ENCODE measurements at regions not wholly inside any gene's neighbourhood (a gene's known extent, or its start where the extent isn't known, plus 50 kb on each side); places are given as distances from the start of the nearest gene placed in this dataset.

DNA sequence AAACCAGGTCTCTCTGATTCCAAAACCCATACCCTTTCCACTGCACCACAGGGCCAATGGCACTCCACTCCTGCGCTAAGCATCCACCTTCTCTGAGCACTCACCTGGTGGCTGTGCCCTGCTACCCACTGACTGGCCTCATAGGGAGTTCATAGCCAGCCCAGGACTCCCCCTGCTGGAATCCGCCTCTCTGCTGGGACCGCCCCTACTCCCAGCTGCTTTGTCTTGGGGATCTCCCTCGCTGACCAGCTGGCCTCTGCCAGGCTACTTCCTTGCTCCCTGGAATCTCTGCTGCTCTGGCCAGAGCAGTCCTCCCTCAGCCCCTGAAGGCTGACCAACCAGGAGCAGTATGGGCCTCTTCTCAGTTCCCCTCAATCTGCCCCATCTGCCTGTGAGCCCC lies 129.7 kb downstream of the FAXC start:
- DNase-seq (ENCODE audit: low read depth in 2 of 3, low spot score in 2 of 3) = no peak

DNA sequence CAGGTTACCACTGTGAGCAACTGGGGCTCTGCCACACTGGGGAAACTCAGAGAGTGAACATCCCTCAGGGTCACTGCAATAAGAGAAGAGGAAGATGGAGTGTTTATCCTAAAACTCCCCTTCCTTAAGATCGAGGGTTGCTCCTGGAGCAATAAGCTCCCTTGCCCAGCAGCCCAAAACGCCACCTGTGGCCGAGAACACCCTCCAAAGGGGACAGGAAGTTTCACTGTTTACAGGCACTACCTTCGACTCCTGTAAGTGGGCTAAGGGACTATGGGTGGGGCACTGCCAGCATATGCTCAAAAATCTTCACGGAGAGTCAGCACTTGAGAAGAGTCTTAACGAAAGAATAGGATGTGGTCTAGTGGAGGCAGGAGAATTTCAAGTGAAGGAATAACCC lies 132.5 kb downstream of the FAXC start:
- DNase-seq (ENCODE audit: low read depth in 2 of 3, low spot score in 2 of 3) = no peak

DNA sequence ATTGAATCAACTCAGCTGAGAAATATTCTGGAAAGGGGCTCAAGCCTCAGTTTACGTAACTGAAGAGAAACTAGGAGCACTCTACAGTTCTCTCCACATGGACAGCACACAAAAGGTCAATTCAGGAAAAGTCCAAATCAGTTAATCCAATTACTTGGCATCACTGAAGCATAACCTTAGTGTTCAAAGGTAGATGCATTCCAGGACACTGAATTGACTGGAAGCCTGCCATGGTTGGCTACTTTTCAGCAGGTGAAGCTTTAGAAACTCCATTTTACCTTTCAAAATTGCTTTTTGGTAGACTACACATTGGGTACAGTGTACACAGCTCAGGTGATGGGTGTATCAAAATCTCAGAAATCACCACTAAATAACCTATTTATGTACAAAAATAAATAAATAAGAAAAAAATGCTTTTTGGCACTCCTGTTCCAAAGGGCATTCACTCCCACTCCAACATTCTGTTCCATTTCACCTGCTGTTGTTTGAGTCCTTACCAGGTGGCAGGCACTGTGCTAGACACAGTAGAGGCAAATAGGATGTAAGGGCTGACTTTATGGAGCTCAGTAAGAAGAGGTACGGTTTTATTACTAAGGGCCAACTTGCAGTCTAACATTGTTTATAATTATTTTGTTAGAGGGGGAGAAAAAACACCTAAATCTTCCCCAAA lies 153.4 kb downstream of the FAXC start:
- DNase-seq (ENCODE audit: low read depth in 2 of 3, low spot score in 2 of 3) = no peak

DNA sequence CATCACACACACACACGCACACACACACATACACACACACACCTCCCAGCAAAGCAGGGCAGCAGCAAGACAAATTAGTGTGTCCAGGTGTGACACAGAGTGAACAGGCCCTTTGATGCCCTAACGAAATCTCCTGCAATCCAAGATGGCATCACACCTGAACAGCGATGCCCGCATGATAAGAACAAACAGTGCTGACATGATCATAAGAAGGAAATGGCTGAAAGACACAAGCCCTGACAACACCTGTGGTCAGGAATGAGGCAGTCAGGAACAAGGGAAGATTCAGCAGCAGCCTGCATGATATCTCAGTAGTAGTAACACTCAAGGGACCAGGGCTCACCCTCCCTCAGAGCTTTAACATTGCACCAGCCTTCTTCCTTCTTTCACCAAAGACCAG lies 156.9 kb downstream of the FAXC start:
- DNase-seq (ENCODE audit: low read depth in 2 of 3, low spot score in 2 of 3) = no peak

DNA sequence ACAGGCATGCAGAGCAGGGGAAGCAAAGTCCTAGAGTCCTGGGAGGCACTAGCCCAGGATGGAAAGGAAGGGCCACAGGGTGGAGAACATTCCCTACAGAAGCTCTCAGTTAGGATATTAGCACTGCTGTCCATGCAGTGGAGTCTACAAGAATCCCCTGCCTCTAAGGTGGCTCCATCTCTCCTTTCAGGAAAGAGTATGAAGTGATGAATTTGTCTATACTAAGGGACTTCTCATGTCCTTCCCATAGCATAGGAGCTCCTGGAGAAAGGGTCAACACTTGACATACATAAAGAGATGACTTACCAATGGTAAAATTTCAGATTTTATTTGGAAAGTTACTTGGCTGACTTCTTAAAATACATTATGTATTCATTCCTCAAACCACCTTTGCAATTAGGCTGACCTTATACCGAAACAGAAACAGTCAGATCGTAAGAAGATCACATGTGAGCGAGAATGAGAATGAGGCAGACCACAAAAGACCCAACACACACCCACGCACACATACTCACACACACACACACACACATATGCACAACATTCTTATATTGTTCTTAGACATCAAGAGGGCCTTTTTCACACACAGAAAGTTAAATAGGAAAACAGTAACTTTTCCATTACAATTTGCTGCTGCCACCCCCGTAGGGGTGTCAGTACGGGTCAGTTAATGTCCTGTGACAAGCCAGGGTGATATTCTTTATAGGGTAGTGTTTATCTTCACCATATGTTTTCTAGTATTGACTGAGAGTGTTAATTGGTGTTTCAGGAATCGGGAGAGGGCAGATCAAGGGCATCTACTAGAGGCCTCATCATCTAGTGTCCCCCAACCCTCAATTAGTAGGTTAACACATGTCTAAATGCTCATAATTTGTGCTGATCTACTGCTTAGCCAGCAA lies 159.4 kb downstream of the FAXC start:
- DNase-seq (ENCODE audit: low read depth in 2 of 3, low spot score in 2 of 3) = no peak

DNA sequence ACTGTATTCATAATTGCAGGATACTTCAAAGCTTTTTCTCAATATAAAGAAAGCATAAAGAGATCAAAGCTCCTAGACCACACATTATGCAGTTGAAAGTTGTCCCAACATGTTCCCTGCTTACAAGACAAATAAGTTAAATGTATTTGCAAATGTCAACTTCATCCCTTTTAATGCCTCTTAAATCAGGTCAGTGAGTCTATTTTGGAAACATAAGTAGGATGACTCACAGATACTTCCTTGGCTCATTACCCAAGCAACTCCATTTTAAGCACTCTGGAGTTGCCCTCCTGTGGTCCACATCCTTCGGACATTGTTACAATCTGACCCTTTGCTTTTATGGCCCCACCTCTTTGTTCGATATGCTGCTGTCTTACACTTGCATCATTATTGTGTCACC lies 162.0 kb downstream of the FAXC start:
- DNase-seq (ENCODE audit: low read depth in 2 of 3, low spot score in 2 of 3) = no peak

DNA sequence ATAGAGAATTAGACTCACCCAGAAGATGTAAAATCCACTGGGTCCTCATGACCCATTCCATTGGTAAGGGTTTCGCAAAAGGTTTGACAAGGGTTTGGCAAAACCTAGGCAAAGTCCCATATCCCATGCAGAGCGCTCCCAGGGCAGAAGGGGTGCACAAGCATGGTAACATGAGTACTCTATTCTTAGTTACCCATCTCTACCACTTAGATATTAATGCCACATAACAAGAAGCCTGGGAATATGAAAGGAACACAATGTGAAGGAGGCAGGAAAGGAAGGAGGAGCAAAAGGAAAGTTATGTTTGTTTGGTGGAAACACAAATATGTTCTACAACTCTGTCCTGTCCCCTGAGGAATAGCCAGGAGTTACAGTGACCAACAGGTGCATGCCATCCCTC lies 163.1 kb downstream of the FAXC start:
- DNase-seq (ENCODE audit: low read depth in 2 of 3, low spot score in 2 of 3) = no peak

DNA sequence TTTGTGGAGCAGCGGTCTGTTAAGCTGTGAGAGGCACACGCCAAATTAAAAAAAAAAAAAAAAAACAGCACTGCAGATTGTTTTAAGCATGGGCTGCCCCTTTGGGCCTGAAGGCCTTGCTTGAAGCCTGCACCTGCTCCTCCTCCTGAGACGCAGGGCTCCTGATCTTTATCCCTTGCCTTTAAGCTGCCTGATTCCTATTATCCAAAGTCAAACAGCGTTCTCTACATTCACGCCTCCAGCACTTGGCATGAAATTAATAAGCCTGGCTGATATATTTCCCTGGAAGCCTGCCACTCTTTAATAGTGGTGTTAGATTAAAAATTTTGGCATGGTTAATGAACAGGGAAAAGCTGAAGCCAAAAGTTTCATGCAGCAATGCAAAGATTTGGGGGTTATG lies 163.9 kb downstream of the FAXC start:
- DNase-seq (ENCODE audit: low read depth in 2 of 3, low spot score in 2 of 3) = no peak

DNA sequence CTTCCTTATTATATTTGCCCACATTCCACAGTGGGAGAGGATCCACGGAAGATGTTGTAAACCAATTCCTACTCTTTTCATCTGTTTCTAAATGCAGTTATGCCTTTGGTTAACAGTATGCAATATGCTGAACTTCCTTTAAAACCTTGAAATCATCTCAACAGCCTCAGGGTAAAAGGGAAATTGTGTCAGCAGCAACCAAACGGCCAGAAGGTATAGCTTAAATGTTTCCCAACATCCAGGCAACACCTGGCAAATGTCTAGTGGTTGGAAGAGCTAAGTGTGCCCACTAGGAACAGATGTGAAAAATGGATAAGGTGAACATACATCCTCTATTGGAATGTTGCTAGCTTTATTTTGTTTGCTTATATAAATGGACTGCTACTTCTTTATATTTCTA lies 164.8 kb downstream of the FAXC start:
- no peak for DNase-seq (ENCODE audit: low read depth in 2 of 3, low spot score in 2 of 3)

DNA sequence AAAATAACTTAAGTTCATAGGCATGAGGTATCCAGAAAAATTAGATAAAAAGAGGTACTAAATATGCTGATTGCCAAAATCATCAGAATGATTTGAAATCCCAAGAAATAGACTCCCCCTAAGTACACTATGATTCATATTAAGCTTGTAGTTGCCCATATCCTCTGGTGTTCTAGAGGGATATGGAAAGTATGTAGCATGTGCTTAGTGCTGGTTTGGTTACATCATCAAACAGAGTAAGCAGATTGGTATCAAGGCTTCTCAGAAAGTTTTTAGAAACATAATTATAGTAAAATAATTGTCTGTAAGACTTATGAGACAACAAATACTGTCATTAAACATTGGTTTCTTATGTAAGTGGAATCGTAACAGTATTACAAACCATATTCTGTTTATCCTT lies 166.4 kb downstream of the FAXC start:
- DNase-seq (ENCODE audit: low read depth in 2 of 3, low spot score in 2 of 3) = no peak

DNA sequence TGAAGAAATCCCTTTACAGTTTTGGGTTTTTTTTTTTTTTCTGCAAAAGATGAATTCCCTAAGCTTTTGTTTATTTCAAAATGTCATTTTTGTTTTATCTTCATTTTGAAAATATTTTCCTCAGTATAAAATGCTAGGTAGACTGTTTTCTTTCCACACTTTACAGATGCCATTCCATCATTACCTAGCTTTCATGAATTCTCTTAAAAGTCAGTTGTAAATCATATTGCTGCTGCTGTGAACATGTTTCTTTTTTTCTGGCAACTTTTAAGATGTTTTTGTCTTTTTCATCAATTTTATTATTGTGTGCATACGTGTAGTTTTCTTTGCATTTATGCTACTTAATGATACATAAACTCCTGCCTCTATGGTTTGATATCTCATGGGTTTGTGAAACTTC lies 168.3 kb downstream of the FAXC start:
- no peak for DNase-seq (ENCODE audit: low read depth in 2 of 3, low spot score in 2 of 3)

DNA sequence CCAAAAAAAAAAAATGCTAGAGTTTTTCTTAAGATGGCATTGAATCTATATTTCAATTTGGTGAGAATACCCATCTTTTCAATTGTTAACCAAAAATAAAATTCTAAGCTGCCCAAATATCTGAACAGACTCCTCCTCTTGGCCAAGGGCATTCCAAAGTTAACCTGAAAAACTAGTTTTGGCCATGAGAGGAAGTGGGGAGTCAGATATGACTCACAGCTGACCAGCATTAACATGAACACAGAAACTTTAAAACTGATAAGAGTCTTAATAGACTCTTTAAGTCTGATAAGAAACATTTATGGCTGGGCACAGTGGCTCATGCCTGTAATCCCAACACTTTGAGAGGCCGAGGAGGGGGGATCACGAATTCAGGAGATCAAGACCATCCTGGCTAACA lies 171.3 kb downstream of the FAXC start:
- no peak for DNase-seq (ENCODE audit: low read depth in 2 of 3, low spot score in 2 of 3)

DNA sequence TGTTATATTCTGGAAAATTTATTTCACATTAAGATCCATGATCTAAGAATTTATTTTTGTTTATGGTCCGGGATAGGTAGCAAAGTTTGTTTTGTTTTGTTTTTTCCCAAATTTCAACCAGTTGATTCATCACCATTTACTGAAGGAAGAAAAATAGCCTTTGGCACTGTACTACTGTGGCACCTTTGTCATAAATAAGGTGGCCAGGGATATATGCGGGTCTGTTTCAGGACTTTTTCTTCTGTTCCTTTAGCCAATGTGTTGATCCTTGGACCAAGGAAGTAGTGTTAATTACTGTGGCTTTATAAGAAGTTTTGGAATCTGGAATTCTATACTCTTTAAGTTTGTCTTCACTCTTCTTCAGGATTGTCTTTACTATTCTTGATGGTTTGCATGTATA lies 171.7 kb downstream of the FAXC start:
- DNase-seq (ENCODE audit: low read depth in 2 of 3, low spot score in 2 of 3) = no peak

DNA sequence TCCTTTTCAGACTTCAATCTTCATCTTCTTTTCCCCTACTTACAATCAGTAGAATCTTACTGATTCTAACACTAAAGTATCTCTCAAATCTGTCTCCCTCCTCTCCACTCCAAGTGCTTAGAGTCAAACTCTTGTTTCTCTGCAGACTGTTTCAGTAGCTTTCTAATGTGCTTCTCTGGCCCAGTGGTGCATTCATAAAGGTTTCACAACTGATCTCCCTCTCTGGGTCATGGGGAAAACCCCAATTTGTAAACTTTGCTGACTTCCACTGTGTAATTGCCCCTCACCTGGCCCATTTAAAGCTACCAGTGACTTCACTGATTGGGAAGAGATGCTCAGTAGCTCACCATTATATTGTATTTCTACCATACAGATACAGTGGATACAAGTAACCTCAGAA lies 183.6 kb downstream of the FAXC start:
- no peak for DNase-seq (ENCODE audit: low read depth in 2 of 3, low spot score in 2 of 3)

DNA sequence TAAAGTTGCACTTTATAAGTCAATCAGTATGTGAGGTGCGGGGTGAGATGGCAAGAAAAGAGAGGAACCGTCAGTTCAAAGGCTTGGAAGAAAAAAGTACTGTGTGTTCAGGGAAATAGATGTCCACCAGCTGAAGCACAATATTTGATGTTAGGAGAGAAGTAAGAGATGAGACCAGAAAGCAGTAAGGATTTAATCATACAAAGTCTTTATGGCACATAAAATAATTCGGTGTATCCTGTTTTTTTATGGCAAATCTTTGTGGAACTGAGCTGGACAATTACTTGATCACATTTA lies 197.2 kb downstream of the FAXC start:
- DNase-seq (ENCODE audit: low read depth in 2 of 3, low spot score in 2 of 3) = no peak

DNA sequence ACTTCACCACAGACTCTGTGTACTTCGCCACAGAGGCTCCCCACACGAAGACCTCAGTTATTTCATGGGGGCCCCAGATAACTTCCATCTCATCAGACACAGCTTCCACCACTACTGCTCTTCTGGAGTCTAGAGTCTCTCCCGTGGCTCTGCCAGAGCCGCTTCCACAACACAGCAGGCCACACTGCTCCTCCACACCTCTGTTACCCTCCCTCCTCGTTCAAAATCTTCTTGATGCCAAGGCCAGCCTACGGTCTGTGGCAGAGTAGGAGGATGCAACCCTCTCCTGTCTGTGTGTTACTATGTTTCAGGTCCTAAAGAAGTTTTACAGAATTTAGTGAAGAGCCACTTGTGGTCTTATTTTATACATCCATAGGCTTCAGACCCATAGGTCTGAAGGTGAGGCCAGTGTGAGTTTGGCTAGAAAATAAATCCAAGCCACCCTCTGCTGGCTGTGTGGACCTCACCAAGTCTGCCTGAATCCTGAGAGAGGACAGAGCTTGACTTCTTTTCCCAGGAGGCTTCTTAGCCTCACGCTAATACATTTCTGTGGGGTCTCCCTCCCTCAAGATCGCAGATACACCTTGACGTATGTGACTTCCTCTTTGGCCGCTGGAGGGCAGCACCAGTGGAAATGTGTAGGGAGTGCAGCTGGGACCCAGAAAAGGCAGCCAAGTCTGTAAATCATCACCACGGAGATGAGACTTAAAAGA lies 197.7 kb downstream of the FAXC start:
- DNase-seq (ENCODE audit: low read depth in 2 of 3, low spot score in 2 of 3) = peak in 2 of 3 donors; percentile 5 to 34

DNA sequence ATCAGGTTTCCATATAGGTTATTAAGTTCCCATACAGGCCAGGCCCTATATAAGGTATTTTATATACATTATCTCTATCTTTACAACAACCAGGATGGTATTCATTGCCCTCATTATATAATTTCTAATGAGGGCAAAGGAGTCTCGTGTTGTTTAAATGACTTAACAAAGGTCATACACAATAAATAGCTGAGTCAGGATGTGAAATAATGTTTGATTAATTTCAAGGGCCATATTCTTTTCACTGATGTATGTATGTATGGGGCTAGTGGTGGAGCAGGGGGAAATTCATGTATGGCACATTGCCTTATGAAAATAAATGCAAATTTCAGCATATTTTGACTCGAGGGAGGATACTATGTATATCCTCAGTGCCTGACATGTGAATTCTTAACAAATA lies 200.7 kb downstream of the FAXC start:
- DNase-seq (ENCODE audit: low read depth in 2 of 3, low spot score in 2 of 3) = no peak

DNA sequence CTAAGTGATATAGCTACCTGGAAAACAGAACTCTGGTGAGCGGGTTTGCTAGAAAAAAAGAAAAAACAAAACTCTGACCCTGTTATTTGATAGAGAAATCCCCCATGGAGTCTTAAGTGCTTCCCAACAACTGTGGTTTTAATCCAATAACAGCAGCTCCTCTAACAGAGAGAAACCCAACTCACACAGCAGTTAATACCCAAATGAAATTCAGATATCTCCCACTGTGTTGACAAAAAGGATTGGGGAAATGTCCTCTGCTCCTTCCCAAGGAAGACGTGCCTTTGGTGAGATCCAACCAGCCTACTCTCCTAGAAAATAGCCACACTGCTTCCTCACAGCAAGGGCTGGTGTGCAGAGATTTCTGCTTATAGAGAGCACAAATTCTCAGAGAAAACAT lies 200.4 kb upstream of the FBXL4 start:
- DNase-seq (ENCODE audit: low read depth in 2 of 3, low spot score in 2 of 3) = no peak

DNA sequence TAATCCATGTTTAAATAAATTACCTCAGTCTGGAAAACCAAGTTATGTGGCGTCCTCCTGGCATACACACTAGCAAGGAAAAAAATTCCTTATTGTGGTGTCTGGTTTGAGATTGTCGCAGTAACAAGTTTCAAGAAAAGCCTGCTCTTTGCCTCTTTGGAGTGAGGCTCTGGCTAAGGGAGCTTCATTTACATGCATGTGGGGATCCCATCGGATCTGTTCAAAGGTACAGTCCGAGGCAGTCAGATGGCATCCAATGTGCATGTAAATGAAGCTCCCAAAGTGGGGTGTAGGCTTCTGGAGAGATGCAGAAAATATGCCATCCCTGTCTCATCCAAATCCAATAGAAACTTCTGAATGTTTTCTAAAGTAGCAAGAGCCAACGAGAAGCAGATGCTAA lies 199.5 kb upstream of the FBXL4 start:
- no peak for DNase-seq (ENCODE audit: low read depth in 2 of 3, low spot score in 2 of 3)

DNA sequence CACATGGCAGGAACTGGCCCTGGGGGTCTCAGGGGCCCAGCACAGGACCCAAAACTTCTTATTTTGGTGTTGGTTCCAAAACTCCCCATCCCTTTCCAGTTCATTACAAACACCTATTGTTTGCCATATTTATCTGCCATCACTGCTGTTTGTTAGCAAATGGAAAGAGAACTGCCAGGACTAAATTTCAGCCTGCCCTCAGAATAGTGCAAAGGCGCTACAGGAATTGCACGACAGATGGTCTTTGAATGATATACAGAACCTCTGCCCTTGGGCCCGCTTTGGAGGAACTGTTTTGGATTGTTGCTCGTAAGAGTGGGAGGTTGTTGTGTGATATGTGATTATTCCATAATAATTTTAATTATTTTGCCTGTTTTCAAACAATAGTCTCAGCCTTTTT lies 199.0 kb upstream of the FBXL4 start:
- DNase-seq (ENCODE audit: low read depth in 2 of 3, low spot score in 2 of 3) = no peak

DNA sequence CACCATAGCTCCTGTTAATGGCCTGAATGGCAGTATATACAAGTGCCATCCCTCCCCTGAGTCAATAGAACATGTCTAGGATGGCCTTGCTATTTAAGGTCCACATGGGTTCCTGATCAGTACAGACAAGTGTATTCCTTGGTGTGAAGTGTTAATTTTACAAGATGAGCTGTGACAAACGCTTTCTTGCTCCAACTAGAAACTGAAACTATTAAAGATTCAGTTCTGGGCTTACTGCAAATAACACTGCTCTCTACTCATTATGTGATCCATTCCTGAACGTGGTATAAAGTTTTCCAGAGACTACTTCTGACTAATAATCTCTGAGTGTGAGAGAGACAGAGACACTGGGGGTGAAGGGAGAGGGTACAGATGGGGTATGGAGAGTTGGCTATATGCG lies 198.0 kb upstream of the FBXL4 start:
- DNase-seq (ENCODE audit: low read depth in 2 of 3, low spot score in 2 of 3) = no peak
